NCI-H1092 treated with DMSO at 0.1 percent for 48 hours (cell line): ENCODE measurements at regions not wholly inside any gene's neighbourhood (a gene's known extent, or its start where the extent isn't known, plus 50 kb on each side); places are given as distances from the start of the nearest gene placed in this dataset.
"Not testable (repeated sequence)": the region's sequence is repeated elsewhere in the genome, so short reads cannot be mapped to it uniquely, and the experiment has no call there.

Source experiments
- DNase-seq: peaks from one replicate; lab custom pipeline; 2025; lab: John Stamatoyannopoulos, UW

GRCh38 chr15:67920524-67921240 is 80.8 kb upstream of the RNU6-1 start:
- DNase-seq = no peak

- no peak for DNase-seq
These were observed 82.3 kb upstream of the RNU6-1 start for GRCh38 chr15:67922106-67922675.

- peak; percentile 93 for DNase-seq
These were observed 83.4 kb upstream of the RNU6-1 start for GRCh38 chr15:67922971-67923945.

GRCh38 chr15:67924359-67924974 is 84.6 kb upstream of the RNU6-1 start:
- DNase-seq = no peak

- no peak for DNase-seq
These were observed 85.3 kb upstream of the RNU6-1 start for GRCh38 chr15:67925182-67925581.

- DNase-seq = no peak
These were observed 87.8 kb upstream of the RNU6-1 start for GRCh38 chr15:67927501-67928168.

- no peak for DNase-seq
These were observed 88.8 kb upstream of the RNU6-1 start for GRCh38 chr15:67928666-67929065.

- no peak for DNase-seq
These were observed 90.9 kb upstream of the RNU6-1 start for GRCh38 chr15:67930720-67931119.

GRCh38 chr15:67931861-67932260 is 92.0 kb upstream of the RNU6-1 start:
- no peak for DNase-seq

GRCh38 chr15:67934126-67934525 is 94.3 kb upstream of the RNU6-1 start:
- not testable (repeated sequence) for DNase-seq

- no peak for DNase-seq
These were observed 95.4 kb upstream of the RNU6-1 start for GRCh38 chr15:67935244-67935643.

- DNase-seq = no peak
These were observed 96.4 kb upstream of the RNU6-1 start for GRCh38 chr15:67936258-67936657.

- no peak for DNase-seq
These were observed 97.4 kb upstream of the RNU6-1 start for GRCh38 chr15:67937153-67937761.

- not testable (repeated sequence) for DNase-seq
These were observed 99.3 kb upstream of the RNU6-1 start for GRCh38 chr15:67939179-67939578.

GRCh38 chr15:67939588-67940323 is 99.9 kb upstream of the RNU6-1 start:
- DNase-seq = not testable (repeated sequence)

GRCh38 chr15:67940324-67940719 is 100.5 kb upstream of the RNU6-1 start:
- no peak for DNase-seq

- DNase-seq = no peak
These were observed 101.9 kb upstream of the RNU6-1 start for GRCh38 chr15:67941648-67942310.

- DNase-seq = no peak
These were observed 103.6 kb upstream of the RNU6-1 start for GRCh38 chr15:67943475-67943874.

- no peak for DNase-seq
These were observed 104.3 kb upstream of the RNU6-1 start for GRCh38 chr15:67944010-67944641.
